ENCODE measurements at regions not wholly inside any gene's neighbourhood (a gene's known extent, or its start where the extent isn't known, plus 50 kb on each side); places are given as distances from the start of the nearest gene placed in this dataset.

- no peaks in the 10 kb centered on the region for H3K9me3 ChIP-seq (replicated peaks in 1 of 2; ENCODE audit: control insufficient read depth in 2 of 2, insufficient read depth in 1 of 2, low read depth in 1 of 2, low read length in 2 of 2)
- H2BK15ac ChIP-seq (ENCODE audit: low read length): no peak overlapping the region
- H2BK120ac ChIP-seq (ENCODE audit: low read depth, low read length): no peak overlapping the region
- H2AFZ ChIP-seq (ENCODE audit: low read length): no peak overlapping the region
- no peaks in the 10 kb centered on the region for H3K36me3 ChIP-seq (replicated peaks in 1 of 2; ENCODE audit: control insufficient read depth in 2 of 2, insufficient read depth in 2 of 2, low read length in 2 of 2)
- H3K4me2 ChIP-seq (ENCODE audit: insufficient read depth, low read length, poor library complexity, severe bottlenecking): no peak overlapping the region
- H2BK12ac ChIP-seq (ENCODE audit: low read length): no peak overlapping the region
- no peak overlapping the region for H4K8ac ChIP-seq (ENCODE audit: low read depth, low read length)
- no peaks in the 10 kb centered on the region for H3K27me3 ChIP-seq (ENCODE audit: control insufficient read depth in 3 of 3, insufficient read depth in 3 of 3, low read depth in 1 of 3, low read length in 3 of 3)
- H3K4me3 ChIP-seq (ENCODE audit: low read length in 2 of 2): no peak overlapping the region
- H3K27ac ChIP-seq (replicated peaks; ENCODE audit: low read length): no peak overlapping the region
- no peak overlapping the region for H2AK5ac ChIP-seq (ENCODE audit: low read depth, low read length)
- H3K79me1 ChIP-seq (ENCODE audit: low read depth, low read length): no peaks in the 10 kb centered on the region
- H3K23ac ChIP-seq (ENCODE audit: low read depth, low read length, poor library complexity): no peak overlapping the region
- no peak overlapping the region for H4K91ac ChIP-seq (ENCODE audit: low read depth, low read length, poor library complexity)
- DNase-seq (ENCODE audit: low spot score): no peak
- H3K14ac ChIP-seq (ENCODE audit: low read length): no peak overlapping the region
- H3K4me1 ChIP-seq (ENCODE audit: control insufficient read depth in 2 of 2, insufficient read depth in 1 of 2, low read depth in 1 of 2, low read length in 2 of 2): no peaks in the 10 kb centered on the region
- no peak overlapping the region for H3K18ac ChIP-seq (ENCODE audit: low read length)
- H2BK5ac ChIP-seq (ENCODE audit: low read length): no peak overlapping the region
- H3K9ac ChIP-seq (ENCODE audit: low read depth, low read length, poor library complexity): no peak overlapping the region
- no peak overlapping the region for H3K4ac ChIP-seq (ENCODE audit: low read length)
Measured at GRCh38 chr7:23918286-23918685, 208.3 kb downstream of the STK31 start.

GRCh38 chr7:23918856-23919255 lies 208.8 kb downstream of the STK31 start:
- Histone ChIP-seq H2BK120ac (ENCODE audit: low read depth, low read length) (no peak overlapping the region), H3K36me3 (replicated peaks in 1 of 2; ENCODE audit: control insufficient read depth in 2 of 2, insufficient read depth in 2 of 2, low read length in 2 of 2) (no peaks in the 10 kb centered on the region), H3K4me2 (ENCODE audit: insufficient read depth, low read length, poor library complexity, severe bottlenecking) (no peak overlapping the region), H3K4me1 (ENCODE audit: control insufficient read depth in 2 of 2, insufficient read depth in 1 of 2, low read depth in 1 of 2, low read length in 2 of 2) (no peaks in the 10 kb centered on the region), H4K8ac (ENCODE audit: low read depth, low read length) (no peak overlapping the region), H3K4ac (ENCODE audit: low read length) (no peak overlapping the region), H4K91ac (ENCODE audit: low read depth, low read length, poor library complexity) (no peak overlapping the region), H2AK5ac (ENCODE audit: low read depth, low read length) (no peak overlapping the region), H2BK5ac (ENCODE audit: low read length) (no peak overlapping the region), H3K9ac (ENCODE audit: low read depth, low read length, poor library complexity) (no peak overlapping the region), H3K4me3 (ENCODE audit: low read length in 2 of 2) (no peak overlapping the region), H2BK12ac (ENCODE audit: low read length) (no peak overlapping the region), H3K9me3 (replicated peaks in 1 of 2; ENCODE audit: control insufficient read depth in 2 of 2, insufficient read depth in 1 of 2, low read depth in 1 of 2, low read length in 2 of 2) (no peaks in the 10 kb centered on the region), H3K23ac (ENCODE audit: low read depth, low read length, poor library complexity) (no peak overlapping the region), H3K27me3 (ENCODE audit: control insufficient read depth in 3 of 3, insufficient read depth in 3 of 3, low read depth in 1 of 3, low read length in 3 of 3) (no peaks in the 10 kb centered on the region), H2BK15ac (ENCODE audit: low read length) (no peak overlapping the region), H3K79me1 (ENCODE audit: low read depth, low read length) (no peaks in the 10 kb centered on the region), H3K18ac (ENCODE audit: low read length) (no peak overlapping the region), H3K14ac (ENCODE audit: low read length) (no peak overlapping the region), H2AFZ (ENCODE audit: low read length) (no peak overlapping the region), H3K27ac (replicated peaks; ENCODE audit: low read length) (no peak overlapping the region)
- no peak for DNase-seq (ENCODE audit: low spot score)

- Histone ChIP-seq H2BK15ac (ENCODE audit: low read length) (no peak overlapping the region), H3K18ac (ENCODE audit: low read length) (no peak overlapping the region), H2BK120ac (ENCODE audit: low read depth, low read length) (no peak overlapping the region), H3K4me3 (ENCODE audit: low read length in 2 of 2) (no peak overlapping the region), H3K27me3 (ENCODE audit: control insufficient read depth in 3 of 3, insufficient read depth in 3 of 3, low read depth in 1 of 3, low read length in 3 of 3) (no peaks in the 10 kb centered on the region), H3K23ac (ENCODE audit: low read depth, low read length, poor library complexity) (no peak overlapping the region), H3K9ac (ENCODE audit: low read depth, low read length, poor library complexity) (no peak overlapping the region), H2BK5ac (ENCODE audit: low read length) (no peak overlapping the region), H3K14ac (ENCODE audit: low read length) (no peak overlapping the region), H4K91ac (ENCODE audit: low read depth, low read length, poor library complexity) (no peak overlapping the region), H2AK5ac (ENCODE audit: low read depth, low read length) (no peak overlapping the region), H3K4me2 (ENCODE audit: insufficient read depth, low read length, poor library complexity, severe bottlenecking) (no peak overlapping the region), H3K36me3 (replicated peaks in 1 of 2; ENCODE audit: control insufficient read depth in 2 of 2, insufficient read depth in 2 of 2, low read length in 2 of 2) (no peaks in the 10 kb centered on the region), H3K27ac (replicated peaks; ENCODE audit: low read length) (no peak overlapping the region), H3K4ac (ENCODE audit: low read length) (no peak overlapping the region), H4K8ac (ENCODE audit: low read depth, low read length) (no peak overlapping the region), H2AFZ (ENCODE audit: low read length) (no peak overlapping the region), H2BK12ac (ENCODE audit: low read length) (no peak overlapping the region), H3K4me1 (ENCODE audit: control insufficient read depth in 2 of 2, insufficient read depth in 1 of 2, low read depth in 1 of 2, low read length in 2 of 2) (no peaks in the 10 kb centered on the region), H3K79me1 (ENCODE audit: low read depth, low read length) (no peaks in the 10 kb centered on the region), H3K9me3 (replicated peaks in 1 of 2; ENCODE audit: control insufficient read depth in 2 of 2, insufficient read depth in 1 of 2, low read depth in 1 of 2, low read length in 2 of 2) (no peaks in the 10 kb centered on the region)
- no CpG with 5 or more reads among the region's 5 CpGs for WGBS, 2 donors (ENCODE audit: extremely low coverage in 2 of 2, insufficient read length in 2 of 2, insufficient replicate concordance in 1 of 2)
- no peak for DNase-seq (ENCODE audit: low spot score)
Measured at GRCh38 chr7:23925088-23925487, 215.1 kb downstream of the STK31 start.

- H3K79me1 ChIP-seq (ENCODE audit: low read depth, low read length): no peaks in the 10 kb centered on the region
- no peak overlapping the region for H3K18ac ChIP-seq (ENCODE audit: low read length)
- no peak overlapping the region for H3K4me3 ChIP-seq (ENCODE audit: low read length in 2 of 2)
- no peaks in the 10 kb centered on the region for H3K9me3 ChIP-seq (replicated peaks in 1 of 2; ENCODE audit: control insufficient read depth in 2 of 2, insufficient read depth in 1 of 2, low read depth in 1 of 2, low read length in 2 of 2)
- DNase-seq (ENCODE audit: low spot score): no peak
- no peak overlapping the region for H3K14ac ChIP-seq (ENCODE audit: low read length)
- H2BK5ac ChIP-seq (ENCODE audit: low read length): no peak overlapping the region
- no peak overlapping the region for H3K4me2 ChIP-seq (ENCODE audit: insufficient read depth, low read length, poor library complexity, severe bottlenecking)
- no peak overlapping the region for H3K27ac ChIP-seq (replicated peaks; ENCODE audit: low read length)
- H2BK15ac ChIP-seq (ENCODE audit: low read length): no peak overlapping the region
- H3K4me1 ChIP-seq (ENCODE audit: control insufficient read depth in 2 of 2, insufficient read depth in 1 of 2, low read depth in 1 of 2, low read length in 2 of 2): no peaks in the 10 kb centered on the region
- H3K36me3 ChIP-seq (replicated peaks in 1 of 2; ENCODE audit: control insufficient read depth in 2 of 2, insufficient read depth in 2 of 2, low read length in 2 of 2): no peaks in the 10 kb centered on the region
- no peak overlapping the region for H4K91ac ChIP-seq (ENCODE audit: low read depth, low read length, poor library complexity)
- no peaks in the 10 kb centered on the region for H3K27me3 ChIP-seq (ENCODE audit: control insufficient read depth in 3 of 3, insufficient read depth in 3 of 3, low read depth in 1 of 3, low read length in 3 of 3)
- no CpG with 5 or more reads among the region's 5 CpGs for WGBS, 2 donors (ENCODE audit: extremely low coverage in 2 of 2, insufficient read length in 2 of 2, insufficient replicate concordance in 1 of 2)
- H2AFZ ChIP-seq (ENCODE audit: low read length): no peak overlapping the region
- no peak overlapping the region for H2AK5ac ChIP-seq (ENCODE audit: low read depth, low read length)
- no peak overlapping the region for H3K4ac ChIP-seq (ENCODE audit: low read length)
- no peak overlapping the region for H3K23ac ChIP-seq (ENCODE audit: low read depth, low read length, poor library complexity)
- no peak overlapping the region for H4K8ac ChIP-seq (ENCODE audit: low read depth, low read length)
- H2BK12ac ChIP-seq (ENCODE audit: low read length): no peak overlapping the region
- no peak overlapping the region for H3K9ac ChIP-seq (ENCODE audit: low read depth, low read length, poor library complexity)
- no peak overlapping the region for H2BK120ac ChIP-seq (ENCODE audit: low read depth, low read length)
Measured at GRCh38 chr7:23927709-23928417, 217.8 kb downstream of the STK31 start.
